ENCODE measurements at regions not wholly inside any gene's neighbourhood (a gene's known extent, or its start where the extent isn't known, plus 50 kb on each side); places are given as distances from the start of the nearest gene placed in this dataset.

DNA sequence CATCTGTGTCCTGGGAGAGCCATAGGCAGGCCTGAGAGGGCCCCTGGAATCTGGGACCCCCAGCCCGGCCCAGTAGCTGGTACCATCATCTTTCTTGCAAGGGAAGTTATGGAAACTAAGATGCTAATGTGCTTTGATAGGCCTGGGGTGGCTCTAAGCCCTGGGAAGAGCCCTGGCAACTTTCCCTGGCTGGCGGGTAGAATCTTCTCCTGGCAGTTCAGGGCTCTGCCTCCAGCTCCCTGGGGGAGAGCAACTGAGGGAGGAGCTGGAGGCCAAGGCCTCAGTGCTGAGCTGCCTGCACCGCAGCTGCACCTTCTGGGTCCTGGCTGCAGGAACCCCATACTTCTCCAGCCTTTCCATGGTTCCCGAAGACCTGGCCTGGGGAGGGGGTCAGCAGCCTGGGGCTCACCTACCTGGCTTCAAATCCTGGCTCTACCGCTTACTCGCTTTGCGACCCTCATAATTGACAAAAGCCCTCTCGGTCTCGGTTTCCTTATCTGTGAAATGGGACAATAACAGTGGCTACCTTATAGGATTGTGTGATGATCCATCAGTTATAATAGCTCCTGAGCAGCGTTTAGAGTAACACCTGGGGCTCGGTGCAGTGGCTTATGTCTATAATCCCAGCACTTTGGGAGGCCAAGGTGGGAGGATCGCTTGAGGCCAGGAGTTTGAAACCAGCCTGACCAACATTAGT, 333.7 kb downstream of the SEC14L1 start:
- DNase-seq (ENCODE audit: low read depth), result no peak

DNA sequence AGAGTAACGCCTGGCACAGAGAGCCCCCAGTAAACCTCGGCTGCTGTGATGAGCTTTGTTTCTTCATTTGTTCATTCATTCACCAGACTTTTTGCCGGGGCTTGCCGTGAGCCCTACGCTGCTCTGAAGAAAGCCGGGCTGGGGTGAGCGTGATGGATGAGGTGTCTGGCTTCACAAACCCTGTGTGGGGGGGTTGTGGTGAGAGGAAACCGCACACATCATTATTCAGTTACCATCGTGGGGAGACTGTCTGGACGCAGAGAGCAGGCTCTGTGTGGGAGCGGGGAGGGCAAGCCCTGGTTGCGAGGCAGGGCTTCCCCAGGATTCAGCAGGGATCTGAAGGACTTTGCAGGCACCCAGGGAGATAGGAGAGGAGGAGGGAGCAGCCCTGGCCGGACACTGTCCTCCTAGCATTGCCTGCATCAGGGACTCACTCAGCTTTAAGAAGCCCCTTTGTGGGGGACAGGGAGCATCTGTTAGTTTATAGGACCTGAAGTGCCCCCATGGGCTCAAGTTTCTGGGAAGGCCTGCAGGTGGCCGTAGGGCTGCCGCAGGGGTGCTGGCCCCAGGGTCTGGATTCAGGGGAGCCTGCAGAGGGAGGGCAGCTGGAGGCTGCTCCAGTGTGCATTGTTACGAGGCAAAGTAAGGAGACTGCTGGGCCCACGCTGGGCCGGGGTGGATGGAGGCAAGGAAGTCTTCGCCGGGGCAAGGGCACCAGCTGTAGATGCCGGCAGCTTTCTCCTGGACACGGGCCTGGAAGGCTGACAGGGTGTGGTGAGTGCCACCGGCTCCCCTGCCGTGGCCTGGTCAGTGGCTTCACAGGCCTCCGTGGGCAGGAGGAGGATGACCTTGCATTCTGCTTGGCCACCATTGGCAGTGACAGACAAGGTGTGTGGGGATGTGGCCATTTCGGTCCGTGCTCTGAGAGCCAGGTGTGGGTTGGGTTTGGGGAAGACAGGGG, 334.5 kb downstream of the SEC14L1 start:
- DNase-seq (ENCODE audit: low read depth), result peak; percentile 62

DNA sequence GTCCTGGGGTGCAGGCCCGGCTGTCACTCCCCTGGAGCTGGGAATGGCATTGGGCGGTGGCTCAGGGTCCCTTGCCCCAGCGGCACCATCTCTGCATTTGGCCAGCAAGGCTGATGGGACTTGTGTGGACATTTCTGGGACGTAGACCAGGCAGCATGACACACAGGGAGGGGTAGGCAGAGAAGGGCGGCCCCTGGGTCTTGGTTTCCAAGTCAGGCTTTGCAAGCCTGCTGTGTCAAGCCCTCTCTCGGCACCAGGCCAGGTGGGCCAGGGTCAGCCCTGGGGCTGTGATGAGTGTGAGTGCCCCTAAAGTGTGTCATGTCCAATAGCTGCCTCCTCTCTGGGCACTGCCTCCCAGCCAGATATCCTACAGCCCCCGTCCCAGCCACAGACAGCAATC, 335.2 kb downstream of the SEC14L1 start:
- DNase-seq (ENCODE audit: low read depth), result no peak

DNA sequence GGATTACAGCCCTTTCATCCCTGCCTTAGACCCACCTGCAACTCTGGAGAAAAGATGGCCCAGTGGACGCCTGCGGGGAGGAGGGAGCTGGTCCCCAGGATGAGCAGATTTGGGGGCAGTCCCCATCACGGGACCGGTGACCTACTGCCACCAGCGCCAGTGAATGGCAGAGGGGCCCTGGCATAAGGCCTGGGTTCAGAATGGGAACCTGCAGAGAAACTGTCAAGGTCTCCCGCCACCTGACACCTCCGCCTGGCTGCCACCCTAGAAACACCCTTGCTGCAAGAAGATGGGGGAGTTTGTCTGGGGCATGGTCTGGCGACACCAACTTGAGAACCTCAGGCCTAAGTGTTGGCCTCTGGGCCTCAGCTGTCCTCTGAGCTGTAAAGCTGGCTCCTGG, 335.7 kb downstream of the SEC14L1 start:
- no peak for DNase-seq (ENCODE audit: low read depth)

DNA sequence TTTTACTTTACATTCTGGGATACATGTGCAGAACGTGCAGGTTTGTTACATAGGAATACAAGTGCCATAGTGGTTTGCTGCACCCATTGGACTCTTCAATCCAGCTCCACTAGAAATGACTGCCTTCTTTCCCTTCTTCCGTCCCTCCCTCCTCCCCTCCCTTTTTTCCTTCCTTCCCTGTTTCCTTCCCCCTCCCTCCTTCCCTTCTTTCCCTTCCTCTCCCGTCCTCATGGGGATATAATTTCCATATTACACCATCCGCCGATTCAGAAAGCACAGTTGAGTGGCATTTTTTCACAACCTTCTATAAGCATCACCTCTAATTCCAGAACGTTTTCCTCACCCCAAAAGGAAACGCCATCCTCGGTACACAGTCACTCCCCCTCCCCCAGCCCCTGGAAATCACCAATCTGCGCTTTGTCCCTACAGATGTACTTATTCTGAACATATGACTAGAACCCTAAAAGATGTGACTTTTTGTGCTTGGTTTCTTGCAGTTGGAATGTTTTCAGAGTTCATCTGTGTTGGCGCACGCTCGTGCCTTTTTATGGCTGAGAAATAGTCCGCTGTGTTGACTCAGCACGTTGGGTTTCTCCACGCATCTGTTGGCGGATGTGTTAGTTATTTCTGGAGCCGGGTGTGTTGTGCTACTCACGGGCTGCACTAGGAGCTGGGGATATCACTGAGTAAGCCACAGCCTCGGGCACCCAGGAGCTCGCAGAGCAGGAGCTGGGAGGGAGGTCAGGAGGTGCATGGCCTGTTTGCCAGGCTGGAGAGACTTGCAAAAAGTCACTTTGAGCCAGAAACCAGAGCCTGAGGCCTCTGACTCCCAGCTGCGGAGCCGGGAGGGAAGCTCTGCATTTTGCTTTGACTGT, 336.4 kb downstream of the SEC14L1 start:
- DNase-seq (ENCODE audit: low read depth), result no peak

DNA sequence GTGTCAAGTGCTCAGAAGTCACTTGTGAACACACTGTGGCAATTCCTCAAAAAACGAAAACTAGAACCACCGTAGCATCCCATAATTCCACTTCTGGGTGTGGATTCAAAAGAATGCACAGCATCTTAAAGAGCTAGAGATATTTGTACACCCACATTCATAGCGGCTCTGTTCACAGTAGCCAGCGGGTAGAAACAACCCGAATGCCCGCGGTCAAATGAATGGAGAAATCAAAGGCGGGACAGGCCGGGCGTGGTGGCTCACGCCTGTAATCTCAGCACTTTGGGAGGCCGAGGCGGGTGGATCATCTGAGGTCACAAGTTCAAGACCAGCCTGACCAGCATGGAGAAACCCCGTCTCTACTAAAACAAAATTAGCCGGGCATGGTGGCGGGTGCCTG, 337.5 kb downstream of the SEC14L1 start:
- no peak for DNase-seq (ENCODE audit: low read depth)

DNA sequence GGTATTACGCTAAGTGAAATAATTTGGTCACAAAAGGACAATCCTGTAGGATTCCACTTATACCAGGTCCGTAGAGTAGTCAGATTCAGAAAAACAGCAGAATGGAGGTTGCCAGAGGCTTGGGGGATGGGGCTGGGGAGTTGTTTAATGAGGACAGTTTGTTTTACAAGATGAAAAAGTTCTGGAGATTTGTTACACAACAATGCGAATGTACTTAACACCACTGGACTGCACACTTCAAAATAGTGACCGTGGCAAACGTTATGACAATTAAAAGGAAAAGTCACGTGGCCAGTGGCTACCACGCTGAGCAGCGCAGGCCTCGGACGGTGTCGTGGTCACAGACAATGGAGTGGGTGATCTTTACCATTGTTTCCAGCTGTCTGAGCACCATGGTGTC, 338.1 kb downstream of the SEC14L1 start:
- DNase-seq (ENCODE audit: low read depth), result no peak

DNA sequence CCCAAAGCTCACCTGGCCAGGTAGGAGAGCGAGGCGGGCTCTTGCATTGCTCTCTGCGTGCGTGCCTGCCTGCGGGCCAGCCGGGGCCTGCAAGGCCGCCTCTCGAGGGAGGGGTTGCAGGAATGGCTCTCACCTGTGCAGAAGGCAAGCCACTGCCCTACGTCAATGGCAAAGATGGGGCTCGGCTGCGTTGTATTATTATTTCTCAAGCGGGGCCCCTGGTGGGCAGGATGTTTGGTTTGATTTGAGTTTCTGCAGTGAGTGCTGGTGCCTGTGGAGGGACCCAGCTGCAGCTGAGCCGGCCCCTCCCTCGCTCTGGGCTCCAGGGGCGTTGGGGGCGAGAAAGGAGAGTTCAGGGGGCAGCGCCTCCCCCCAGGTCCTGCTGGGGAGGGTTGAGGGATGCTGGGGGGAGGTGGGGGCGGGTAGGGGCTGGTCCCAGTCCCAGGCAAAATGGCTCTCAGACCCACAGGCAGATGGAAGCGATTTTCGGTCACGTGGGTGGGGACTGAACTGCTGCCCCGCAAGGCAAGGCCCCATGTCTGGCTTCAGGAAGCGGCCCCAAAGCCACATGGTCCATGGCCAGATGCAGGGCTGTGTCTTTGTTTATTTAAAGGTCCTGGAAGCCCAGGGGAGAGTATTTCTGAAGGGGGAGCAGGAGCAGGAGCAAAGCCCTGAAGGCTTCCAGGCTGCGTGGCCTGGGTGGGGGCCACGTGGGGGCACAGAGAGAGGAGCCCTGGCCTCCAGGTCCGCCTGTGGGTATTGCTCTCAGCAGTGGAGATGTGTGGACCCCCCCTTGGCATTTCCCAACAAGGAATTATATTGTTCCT, 338.8 kb downstream of the SEC14L1 start:
- DNase-seq (ENCODE audit: low read depth), result no peak

DNA sequence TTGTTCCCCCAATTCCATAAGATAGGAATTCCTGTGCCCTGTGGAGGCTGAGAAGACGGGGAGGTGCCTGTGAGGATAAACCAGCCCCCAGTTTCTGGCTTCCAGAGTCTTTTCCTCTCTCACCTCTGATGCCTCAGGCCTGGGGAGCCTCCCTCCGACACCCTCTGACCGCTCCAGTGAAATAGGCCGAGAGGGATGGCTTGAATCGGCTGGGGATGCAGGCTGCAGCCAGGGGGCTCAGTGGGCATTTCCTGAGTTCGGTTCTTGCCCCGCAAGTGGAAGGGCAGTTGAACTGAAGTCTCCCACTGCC, 339.4 kb downstream of the SEC14L1 start:
- DNase-seq (ENCODE audit: low read depth), result no peak

DNA sequence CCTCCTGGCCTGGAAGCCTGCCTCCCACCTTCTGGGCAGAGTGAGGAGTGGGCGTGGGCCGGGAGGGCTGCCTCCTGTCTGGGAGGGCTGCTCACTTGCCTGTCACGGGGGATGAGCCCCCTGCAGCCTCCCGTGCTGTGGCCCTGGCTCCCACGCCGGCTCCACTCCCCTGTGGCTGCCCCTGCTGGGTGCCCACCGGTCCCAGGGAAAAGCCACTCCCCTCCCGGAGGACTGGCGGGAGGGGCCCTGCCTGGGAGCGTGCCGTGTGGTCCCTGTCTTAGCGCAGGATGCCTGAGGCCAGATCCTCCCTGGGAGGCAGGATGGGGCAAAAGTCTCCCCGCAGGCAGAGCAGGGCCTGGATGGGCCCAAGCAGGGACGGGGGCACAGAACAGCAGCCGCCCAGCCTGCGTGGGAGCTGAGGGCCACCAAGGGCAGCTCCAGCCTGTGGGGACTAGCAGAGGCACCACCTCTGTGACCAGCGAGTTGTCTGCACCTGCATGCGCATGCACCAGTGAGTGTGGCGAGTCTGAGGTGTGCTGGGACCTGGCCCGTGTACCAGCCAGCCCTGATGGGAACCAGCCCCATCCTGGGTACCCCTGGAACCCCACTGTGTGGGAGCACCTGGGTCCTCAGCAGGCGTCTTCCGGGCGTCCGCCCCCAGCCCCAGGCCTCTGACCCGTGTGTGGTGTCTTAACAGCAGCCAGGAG, 339.9 kb downstream of the SEC14L1 start:
- no peak for DNase-seq (ENCODE audit: low read depth)

DNA sequence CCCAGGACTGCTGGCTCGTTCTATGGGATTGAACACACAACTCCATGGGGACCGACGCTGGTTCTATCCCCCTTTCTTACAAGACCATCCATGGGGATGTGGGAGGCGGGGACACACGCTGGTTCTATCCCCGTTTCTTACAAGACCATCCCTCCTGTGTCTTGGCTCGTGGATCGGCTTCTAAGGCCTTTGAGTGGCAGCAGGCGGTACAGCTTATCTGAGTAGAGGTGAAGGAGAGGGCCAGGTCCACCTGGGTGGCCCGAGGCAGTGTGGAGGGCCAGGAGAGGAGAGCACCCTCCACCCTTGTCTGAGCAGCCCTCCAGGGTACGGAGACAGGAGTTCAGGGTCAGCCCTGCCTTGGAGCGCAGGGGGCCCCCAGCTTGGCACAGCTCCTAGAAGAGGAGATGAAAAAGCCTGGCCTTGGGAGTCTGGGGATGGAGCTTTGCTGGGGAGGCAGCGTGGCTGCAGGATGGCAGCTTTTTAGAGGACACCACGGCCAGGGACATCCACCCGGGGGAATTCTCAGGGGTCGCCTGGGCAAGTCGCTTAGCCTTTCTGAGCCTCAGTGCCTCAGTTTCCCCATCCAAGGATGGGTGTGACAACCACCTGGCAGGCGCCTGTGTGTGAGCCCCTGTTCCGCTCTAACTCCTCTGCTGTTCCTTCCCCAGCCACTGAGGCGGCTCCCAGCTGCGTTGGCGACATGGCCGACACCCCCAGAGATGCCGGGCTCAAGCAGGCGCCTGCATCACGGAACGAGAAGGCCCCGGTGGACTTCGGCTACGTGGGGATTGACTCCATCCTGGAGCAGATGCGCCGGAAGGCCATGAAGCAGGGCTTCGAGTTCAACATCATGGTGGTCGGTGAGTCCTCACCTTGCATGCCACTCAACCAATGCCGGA, 341.0 kb downstream of the SEC14L1 start:
- no peak for DNase-seq (ENCODE audit: low read depth)

DNA sequence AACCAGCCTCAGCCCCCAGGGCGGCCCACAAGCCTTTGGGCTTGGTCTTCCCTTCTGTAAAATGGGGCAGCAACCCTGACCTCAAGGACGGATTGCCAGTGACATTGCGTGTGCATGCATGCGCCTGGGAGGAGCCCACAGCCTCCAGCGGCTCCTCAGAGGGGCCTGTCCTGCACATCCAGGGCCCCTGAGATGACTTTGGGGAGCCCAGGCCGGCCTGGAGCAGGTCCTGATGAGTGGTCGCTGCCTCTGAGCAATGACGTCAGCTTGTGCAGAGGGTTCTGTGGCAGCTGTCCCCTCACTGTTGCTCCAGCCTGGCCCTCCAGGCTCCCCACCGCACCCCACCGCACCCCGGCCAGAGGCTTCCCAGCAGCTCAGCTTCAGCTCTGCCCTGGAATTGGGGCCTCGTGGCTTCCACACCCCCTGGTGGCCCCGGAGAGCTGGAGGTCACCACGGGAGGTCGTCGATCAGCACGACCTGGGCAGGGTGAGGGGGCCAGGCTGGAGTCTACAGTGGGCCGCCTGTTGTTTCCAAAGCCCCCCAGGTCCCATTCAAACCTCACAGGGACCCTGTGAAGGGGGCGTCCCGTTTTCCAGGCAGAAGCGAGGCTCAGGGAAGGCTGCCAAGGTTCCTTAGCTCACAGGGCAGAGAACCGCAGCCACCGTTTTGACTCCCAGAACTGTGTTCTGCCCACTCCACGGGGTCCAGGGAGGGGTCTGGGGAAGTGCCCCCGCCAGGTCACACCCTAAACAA, 341.8 kb downstream of the SEC14L1 start:
- no peak for DNase-seq (ENCODE audit: low read depth)

DNA sequence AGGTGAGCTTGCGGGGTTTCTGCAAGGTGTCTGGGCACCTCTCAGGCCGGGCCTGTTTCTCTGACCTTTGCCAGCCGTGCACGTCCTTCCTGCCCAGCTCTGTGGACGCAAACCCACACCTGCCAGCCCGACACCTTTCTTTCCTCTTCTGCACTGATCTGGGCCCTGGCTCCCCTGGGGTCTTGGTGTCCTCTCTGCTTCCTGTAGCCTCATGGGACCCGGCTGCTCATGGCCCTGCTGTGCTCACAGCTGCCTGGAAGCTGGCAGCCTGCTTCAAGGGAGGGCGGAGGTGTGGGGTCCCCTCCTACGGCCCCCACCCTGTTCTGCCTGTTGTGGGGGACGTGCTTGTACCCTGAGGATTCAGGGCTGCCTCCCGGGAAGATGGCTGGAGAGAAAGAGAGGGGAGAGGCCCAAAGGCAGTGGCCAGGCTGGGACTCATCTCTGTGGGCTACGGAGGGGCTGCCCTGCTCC, 342.4 kb downstream of the SEC14L1 start:
- no peak for DNase-seq (ENCODE audit: low read depth)

DNA sequence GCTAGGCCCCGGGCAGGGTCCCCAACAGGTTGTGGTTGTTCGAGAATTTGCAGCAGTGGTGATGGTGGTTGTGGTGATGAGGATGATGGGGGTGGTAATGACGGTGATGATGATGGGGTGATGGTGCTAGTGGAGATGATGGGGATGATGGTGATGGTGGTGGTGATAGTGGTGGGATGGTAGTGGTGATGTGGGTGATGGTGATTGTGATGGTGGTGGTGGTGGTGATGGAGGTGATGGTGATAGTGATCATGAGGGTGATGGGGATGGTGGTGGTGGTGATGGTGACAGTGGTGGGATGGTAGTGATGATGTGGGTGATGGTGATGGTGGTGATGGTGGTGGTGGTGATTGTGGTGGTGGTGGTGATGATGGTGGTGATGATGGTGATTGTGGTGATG, 343.3 kb downstream of the SEC14L1 start:
- no peak for DNase-seq (ENCODE audit: low read depth)

DNA sequence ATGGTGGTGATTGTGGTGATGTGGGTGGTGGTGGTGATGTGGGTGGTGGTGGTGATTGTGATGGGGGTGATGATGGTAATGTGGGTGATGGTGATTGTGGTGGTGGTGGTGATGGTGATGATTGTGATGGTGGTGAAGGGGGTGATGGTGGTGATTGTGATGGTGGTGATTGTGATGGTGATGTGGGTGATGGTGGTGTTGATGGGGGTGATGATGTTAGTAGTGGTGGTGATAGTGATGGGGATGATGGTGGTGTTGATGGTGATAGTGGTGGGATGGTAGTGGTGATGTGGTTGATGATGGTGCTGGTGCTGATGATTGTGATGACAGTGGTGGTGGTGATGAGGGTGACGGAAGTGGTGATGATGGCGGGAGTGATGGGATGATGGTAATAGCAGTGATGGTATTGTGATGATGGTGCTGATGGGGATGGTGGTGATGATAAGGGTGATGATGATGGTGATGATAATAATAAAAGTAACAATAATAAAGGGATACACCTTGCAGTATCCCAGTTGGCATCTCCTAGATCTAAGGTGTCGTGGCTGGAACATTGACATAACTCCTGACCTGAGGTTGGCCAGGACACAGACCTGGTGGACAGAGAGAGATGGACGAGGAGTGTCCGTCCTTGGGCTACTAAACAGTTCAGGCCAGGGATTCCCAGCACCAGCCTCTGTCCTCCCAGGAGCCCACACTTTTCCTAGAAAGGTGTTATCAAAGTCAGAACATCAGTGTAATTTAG, 344.5 kb downstream of the SEC14L1 start:
- DNase-seq (ENCODE audit: low read depth), result no peak

DNA sequence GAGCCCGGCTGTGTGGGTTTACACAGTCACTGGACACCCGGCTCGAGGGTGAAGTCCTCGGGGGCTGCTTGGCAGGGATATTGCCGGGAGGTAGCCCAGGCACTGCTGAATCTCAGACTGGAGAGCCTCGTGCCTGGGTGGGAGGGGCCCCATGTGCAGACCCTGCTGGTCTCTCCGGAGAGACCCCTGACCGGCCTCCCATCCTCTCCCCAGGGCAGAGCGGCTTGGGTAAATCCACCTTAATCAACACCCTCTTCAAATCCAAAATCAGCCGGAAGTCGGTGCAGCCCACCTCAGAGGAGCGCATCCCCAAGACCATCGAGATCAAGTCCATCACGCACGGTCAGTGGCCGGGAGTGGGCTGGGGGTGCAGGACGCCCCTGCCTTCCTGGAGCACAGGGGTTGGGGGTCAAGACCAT, 346.5 kb downstream of the SEC14L1 start:
- DNase-seq (ENCODE audit: low read depth), result no peak

DNA sequence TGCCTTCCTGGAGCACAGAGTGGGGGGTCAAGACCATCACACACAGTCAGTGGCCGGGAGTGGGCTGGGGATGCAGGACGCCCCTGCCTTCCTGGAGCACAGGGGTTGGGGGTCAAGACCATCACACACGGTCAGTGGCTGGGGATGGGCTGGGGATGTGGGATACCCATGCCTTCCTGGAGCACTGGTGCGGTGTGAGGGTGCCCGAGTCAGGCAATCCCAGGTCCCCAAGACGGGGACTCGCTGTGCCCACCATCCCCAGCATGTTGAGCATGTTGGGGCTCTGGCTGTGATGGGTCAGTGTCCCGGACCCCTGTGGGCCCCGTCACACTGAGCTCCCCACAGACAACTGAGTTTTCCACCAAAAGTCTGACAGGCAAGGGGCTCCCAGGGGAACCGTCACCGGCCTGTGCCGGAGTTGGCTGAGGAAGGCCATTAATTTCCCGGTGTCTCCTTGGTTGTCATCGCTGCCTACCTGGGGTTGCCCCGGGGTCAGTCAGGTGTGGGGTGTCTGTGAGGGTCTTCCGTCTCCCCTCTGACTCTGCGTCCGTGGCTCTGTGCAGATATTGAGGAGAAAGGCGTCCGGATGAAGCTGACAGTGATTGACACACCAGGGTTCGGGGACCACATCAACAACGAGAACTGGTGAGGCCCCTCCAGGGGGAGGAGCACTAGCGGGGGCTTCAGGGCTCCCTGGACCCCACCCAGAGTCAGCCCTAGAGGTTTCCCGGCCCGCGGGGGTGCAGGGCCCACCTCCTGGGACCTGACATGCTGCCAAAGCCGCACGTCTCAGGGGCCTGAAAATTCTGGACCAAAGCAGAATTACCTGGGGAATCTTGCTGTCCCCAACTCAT, 347.1 kb downstream of the SEC14L1 start:
- DNase-seq (ENCODE audit: low read depth), result no peak

All from T follicular helper cell (primary cell).